ENCODE measurements at regions not wholly inside any gene's neighbourhood (a gene's known extent, or its start where the extent isn't known, plus 50 kb on each side); places are given as distances from the start of the nearest gene placed in this dataset.

DNA sequence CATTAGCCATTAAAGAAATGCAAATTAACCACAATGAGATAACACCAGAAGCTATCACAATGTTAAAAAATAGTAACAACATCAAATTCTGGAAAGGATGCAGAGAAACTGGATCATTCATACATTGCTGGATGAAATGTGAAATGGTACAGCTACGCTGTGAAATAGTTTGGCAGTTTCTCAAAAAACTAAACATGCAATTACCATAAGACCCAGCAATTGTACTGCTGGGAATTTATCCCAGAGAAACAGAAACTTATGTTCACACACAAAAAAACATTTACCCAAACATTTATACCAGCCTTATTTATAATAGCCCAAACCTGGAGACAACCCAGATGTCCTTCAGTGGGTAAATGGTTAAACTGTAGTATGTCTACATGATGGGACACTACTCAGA is 592.9 kb downstream of the ZNF608 start:
- TF ChIP-seq, protein P1, sequence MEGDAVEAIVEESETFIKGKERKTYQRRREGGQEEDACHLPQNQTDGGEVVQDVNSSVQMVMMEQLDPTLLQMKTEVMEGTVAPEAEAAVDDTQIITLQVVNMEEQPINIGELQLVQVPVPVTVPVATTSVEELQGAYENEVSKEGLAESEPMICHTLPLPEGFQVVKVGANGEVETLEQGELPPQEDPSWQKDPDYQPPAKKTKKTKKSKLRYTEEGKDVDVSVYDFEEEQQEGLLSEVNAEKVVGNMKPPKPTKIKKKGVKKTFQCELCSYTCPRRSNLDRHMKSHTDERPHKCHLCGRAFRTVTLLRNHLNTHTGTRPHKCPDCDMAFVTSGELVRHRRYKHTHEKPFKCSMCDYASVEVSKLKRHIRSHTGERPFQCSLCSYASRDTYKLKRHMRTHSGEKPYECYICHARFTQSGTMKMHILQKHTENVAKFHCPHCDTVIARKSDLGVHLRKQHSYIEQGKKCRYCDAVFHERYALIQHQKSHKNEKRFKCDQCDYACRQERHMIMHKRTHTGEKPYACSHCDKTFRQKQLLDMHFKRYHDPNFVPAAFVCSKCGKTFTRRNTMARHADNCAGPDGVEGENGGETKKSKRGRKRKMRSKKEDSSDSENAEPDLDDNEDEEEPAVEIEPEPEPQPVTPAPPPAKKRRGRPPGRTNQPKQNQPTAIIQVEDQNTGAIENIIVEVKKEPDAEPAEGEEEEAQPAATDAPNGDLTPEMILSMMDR (IDR thresholded peaks at IDR 0.05; ENCODE audit: low read depth, low read length, missing input control): no peak
- TF ChIP-seq, protein P2, sequence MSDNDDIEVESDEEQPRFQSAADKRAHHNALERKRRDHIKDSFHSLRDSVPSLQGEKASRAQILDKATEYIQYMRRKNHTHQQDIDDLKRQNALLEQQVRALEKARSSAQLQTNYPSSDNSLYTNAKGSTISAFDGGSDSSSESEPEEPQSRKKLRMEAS (IDR thresholded peaks at IDR 0.05): no peak
- TF ChIP-seq EGR1 (IDR thresholded peaks at IDR 0.05; ENCODE audit: low read depth in 2 of 2): no peak
- no peak for TF ChIP-seq GABPA (IDR thresholded peaks at IDR 0.05 in 1 of 2, conservative IDR thresholded peaks at IDR 0.05 in 1 of 2)
- TF ChIP-seq, protein P3, sequence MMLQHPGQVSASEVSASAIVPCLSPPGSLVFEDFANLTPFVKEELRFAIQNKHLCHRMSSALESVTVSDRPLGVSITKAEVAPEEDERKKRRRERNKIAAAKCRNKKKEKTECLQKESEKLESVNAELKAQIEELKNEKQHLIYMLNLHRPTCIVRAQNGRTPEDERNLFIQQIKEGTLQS (IDR thresholded peaks at IDR 0.05): no peak
- TF ChIP-seq JUND (IDR thresholded peaks at IDR 0.05): no peak
- no peak for TF ChIP-seq YY1 (IDR thresholded peaks at IDR 0.05)
